ENCODE measurements at regions not wholly inside any gene's neighbourhood (a gene's known extent, or its start where the extent isn't known, plus 50 kb on each side); places are given as distances from the start of the nearest gene placed in this dataset.

DNA sequence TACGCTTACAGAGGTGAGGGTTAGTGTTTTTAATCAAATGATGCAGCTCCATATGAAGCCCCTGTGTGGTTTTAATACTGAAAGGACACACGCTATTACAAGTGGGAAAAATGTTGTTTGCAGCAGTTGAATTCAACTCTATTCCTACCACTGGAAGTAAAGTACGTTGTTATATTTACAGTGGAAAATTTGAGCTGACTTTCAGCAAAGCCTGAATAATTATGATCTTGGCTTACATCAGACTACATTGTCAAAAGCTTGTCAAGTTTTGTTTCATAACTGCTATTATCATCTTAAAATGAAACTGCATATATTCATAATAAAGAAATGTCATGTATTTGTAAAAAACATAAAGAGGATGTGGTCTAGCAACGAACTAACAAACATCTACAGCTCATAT lies 818.5 kb downstream of the SEMA5A start:
- no peak for TF ChIP-seq POLR2A (IDR thresholded peaks at IDR 0.05)
- TF ChIP-seq, protein P1, sequence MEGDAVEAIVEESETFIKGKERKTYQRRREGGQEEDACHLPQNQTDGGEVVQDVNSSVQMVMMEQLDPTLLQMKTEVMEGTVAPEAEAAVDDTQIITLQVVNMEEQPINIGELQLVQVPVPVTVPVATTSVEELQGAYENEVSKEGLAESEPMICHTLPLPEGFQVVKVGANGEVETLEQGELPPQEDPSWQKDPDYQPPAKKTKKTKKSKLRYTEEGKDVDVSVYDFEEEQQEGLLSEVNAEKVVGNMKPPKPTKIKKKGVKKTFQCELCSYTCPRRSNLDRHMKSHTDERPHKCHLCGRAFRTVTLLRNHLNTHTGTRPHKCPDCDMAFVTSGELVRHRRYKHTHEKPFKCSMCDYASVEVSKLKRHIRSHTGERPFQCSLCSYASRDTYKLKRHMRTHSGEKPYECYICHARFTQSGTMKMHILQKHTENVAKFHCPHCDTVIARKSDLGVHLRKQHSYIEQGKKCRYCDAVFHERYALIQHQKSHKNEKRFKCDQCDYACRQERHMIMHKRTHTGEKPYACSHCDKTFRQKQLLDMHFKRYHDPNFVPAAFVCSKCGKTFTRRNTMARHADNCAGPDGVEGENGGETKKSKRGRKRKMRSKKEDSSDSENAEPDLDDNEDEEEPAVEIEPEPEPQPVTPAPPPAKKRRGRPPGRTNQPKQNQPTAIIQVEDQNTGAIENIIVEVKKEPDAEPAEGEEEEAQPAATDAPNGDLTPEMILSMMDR (IDR thresholded peaks at IDR 0.05) = no peak
